Neuronal stem cell (in vitro differentiated cells): ENCODE measurements at regions not wholly inside any gene's neighbourhood (a gene's known extent, or its start where the extent isn't known, plus 50 kb on each side); places are given as distances from the start of the nearest gene placed in this dataset.
A peak's percentile ranks its signal among the peaks of the same experiment; 100 is the strongest.

Experiments
- DNase-seq: peaks from one replicate; pipeline ENCODE4 v3.0.0-alpha.2; 2013; ENCODE audit warnings: low spot score
- H2AFZ ChIP-seq: one replicate; pipeline ENCODE4 v1.6.1; 2013; ENCODE audit warnings: mild to moderate bottlenecking, low read length, inconsistent platforms
- H2AK5ac ChIP-seq: 2 replicates; pipeline ENCODE4 v1.6.1; 2013; ENCODE audit warnings: low read depth, mild to moderate bottlenecking, inconsistent platforms, low read length, moderate library complexity, mixed read lengths
- H2BK120ac ChIP-seq: 2 replicates; pipeline ENCODE4 v1.6.1; 2013; ENCODE audit warnings: low read depth, mild to moderate bottlenecking, inconsistent platforms, low read length, moderate library complexity, mixed read lengths
- H2BK12ac ChIP-seq: one replicate; pipeline ENCODE4 v1.6.1; 2013; ENCODE audit warnings: low read length, inconsistent platforms
- H2BK15ac ChIP-seq: 2 replicates; pipeline ENCODE4 v1.6.1; 2013; ENCODE audit warnings: mild to moderate bottlenecking, low read length, inconsistent platforms, mixed read lengths
- H2BK5ac ChIP-seq: one replicate; pipeline ENCODE4 v1.6.1; 2013; ENCODE audit warnings: inconsistent platforms, mild to moderate bottlenecking, low read length, moderate library complexity
- H3K14ac ChIP-seq: one replicate; pipeline ENCODE4 v1.6.1; 2013; ENCODE audit warnings: low read length, inconsistent platforms
- H3K18ac ChIP-seq: 2 replicates; pipeline ENCODE4 v1.6.1; 2013; ENCODE audit warnings: low read length, inconsistent platforms
- H3K23ac ChIP-seq: 2 replicates; pipeline ENCODE4 v1.6.1; 2013; ENCODE audit warnings: low read depth, mild to moderate bottlenecking, mixed read lengths, low read length, inconsistent platforms; ENCODE audit not compliant: poor library complexity
- H3K27ac ChIP-seq: replicated peaks from 3 replicates; pipeline ENCODE4 v1.5.1; 2013; ENCODE audit warnings: low read length, inconsistent platforms
- H3K27me3 ChIP-seq, 3 experiments: 2 replicates each; pipeline ENCODE4 v1.6.1; 2013; ENCODE audit warnings: low read length in 3 of 3, mild to moderate bottlenecking in 2 of 3, inconsistent platforms in 1 of 3, low read depth in 1 of 3, mixed read lengths in 1 of 3, moderate library complexity in 1 of 3; ENCODE audit not compliant: control insufficient read depth in 3 of 3, insufficient read depth in 3 of 3
- H3K36me3 ChIP-seq, 2 donors: replicated peaks in 1 of 2; 2 replicates each; pipeline ENCODE4 v1.6.1; 2013; ENCODE audit warnings: low read length in 2 of 2; ENCODE audit not compliant: control insufficient read depth in 2 of 2, insufficient read depth in 2 of 2
- H3K4ac ChIP-seq: 2 replicates; pipeline ENCODE4 v1.6.1; 2013; ENCODE audit warnings: inconsistent platforms, mild to moderate bottlenecking, low read length, moderate library complexity
- H3K4me1 ChIP-seq, 2 donors: 1 replicate in 1 of 2; 2 replicates in 1 of 2; pipeline ENCODE4 v1.6.1; 2013; ENCODE audit warnings: low read length in 2 of 2, low read depth in 1 of 2; ENCODE audit not compliant: control insufficient read depth in 2 of 2, insufficient read depth in 1 of 2
- H3K4me2 ChIP-seq: one replicate; pipeline ENCODE4 v1.6.1; 2013; ENCODE audit warnings: mild to moderate bottlenecking, low read length, inconsistent platforms; ENCODE audit not compliant: insufficient read depth, poor library complexity, severe bottlenecking
- H3K4me3 ChIP-seq, 2 donors: 2 replicates each; pipeline ENCODE4 v1.5.1; 2013; ENCODE audit warnings: low read length in 2 of 2, mild to moderate bottlenecking in 2 of 2, inconsistent platforms in 1 of 2, moderate library complexity in 1 of 2
- H3K79me1 ChIP-seq: one replicate; pipeline ENCODE4 v1.6.1; 2013; ENCODE audit warnings: low read depth, mild to moderate bottlenecking, inconsistent platforms, low read length, moderate library complexity
- H3K9ac ChIP-seq: one replicate; pipeline ENCODE4 v1.6.1; 2013; ENCODE audit warnings: mild to moderate bottlenecking, low read depth, low read length, inconsistent platforms; ENCODE audit not compliant: poor library complexity
- H3K9me3 ChIP-seq, 2 donors: replicated peaks in 1 of 2; 2 replicates each; pipeline versions ENCODE3 to v1.6.1; 2013; ENCODE audit warnings: low read length in 2 of 2, mild to moderate bottlenecking in 2 of 2, inconsistent platforms in 1 of 2, low read depth in 1 of 2, mixed read lengths in 1 of 2, moderate library complexity in 1 of 2; ENCODE audit not compliant: control insufficient read depth in 2 of 2, insufficient read depth in 1 of 2
- H4K8ac ChIP-seq: one replicate; pipeline ENCODE4 v1.6.1; 2013; ENCODE audit warnings: low read depth, mild to moderate bottlenecking, inconsistent platforms, low read length, moderate library complexity
- H4K91ac ChIP-seq: one replicate; pipeline ENCODE4 v1.6.1; 2013; ENCODE audit warnings: low read length, low read depth, mild to moderate bottlenecking, inconsistent platforms; ENCODE audit not compliant: poor library complexity
- WGBS, 2 donors: extraction: QIAGEN DNeasy Blood & Tissue Kit; methylation state at CpG; one replicate each; pipeline ENCODE4 v1.1.7; 2013; ENCODE audit warnings: missing lambda C conversion rate in 2 of 2, mixed read lengths in 1 of 2; ENCODE audit not compliant: insufficient read length in 2 of 2, insufficient replicate concordance in 1 of 2; ENCODE audit errors: extremely low coverage in 2 of 2; 5-methylcytosine and 5-hydroxymethylcytosine counted together

- H3K79me1 ChIP-seq = no peaks in the 10 kb centered on the region
- no peak overlapping the region for H2AFZ ChIP-seq
- no peaks in the 10 kb centered on the region for H3K4me1 ChIP-seq
- H2BK12ac ChIP-seq = no peak overlapping the region
- no peak for DNase-seq
- H2AK5ac ChIP-seq = no peak overlapping the region
- H3K14ac ChIP-seq = no peak overlapping the region
- H3K23ac ChIP-seq = no peak overlapping the region
- no peak overlapping the region for H3K4me2 ChIP-seq
- H3K27me3 ChIP-seq = no peaks in the 10 kb centered on the region
- H3K4me3 ChIP-seq = no peak overlapping the region
- H3K36me3 ChIP-seq = no peaks in the 10 kb centered on the region
- peaks cover 0 to 6% of the 10 kb centered on the region in 2 donors for H3K9me3 ChIP-seq
- no peak overlapping the region for H2BK120ac ChIP-seq
- H3K27ac ChIP-seq = no peak overlapping the region
- no peak overlapping the region for H2BK5ac ChIP-seq
- no peak overlapping the region for H4K8ac ChIP-seq
- no peak overlapping the region for H2BK15ac ChIP-seq
- H3K18ac ChIP-seq = no peak overlapping the region
- no peak overlapping the region for H3K9ac ChIP-seq
- no peak overlapping the region for H3K4ac ChIP-seq
- no peak overlapping the region for H4K91ac ChIP-seq
Observed at GRCh38 chr7:25976630-25977029, 175.4 kb upstream of the NFE2L3 start.

- peaks cover 0 to 6% of the 10 kb centered on the region in 2 donors for H3K9me3 ChIP-seq
Observed at GRCh38 chr7:25978466-25978865, 173.5 kb upstream of the NFE2L3 start.

DNA sequence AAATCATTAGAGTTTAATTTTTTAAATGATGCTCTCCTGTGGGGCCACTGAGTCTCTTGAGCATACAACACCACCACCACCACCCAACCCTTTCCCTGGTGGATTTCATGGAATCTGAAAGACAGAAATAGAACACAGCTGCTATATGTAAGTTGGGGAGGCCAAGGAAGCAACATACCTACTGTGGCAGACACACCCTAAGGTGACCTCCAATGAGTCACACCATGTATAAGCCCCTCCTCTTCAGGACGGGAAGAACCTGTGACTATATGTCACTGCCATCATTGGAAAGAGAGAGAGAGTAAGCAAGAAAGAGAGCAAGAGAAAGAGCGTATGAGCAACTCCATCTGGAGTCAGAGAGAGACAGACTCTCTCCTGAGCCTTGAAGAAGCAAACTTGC lies 172.4 kb upstream of the NFE2L3 start:
- Histone ChIP-seq H3K14ac (peak overlapping the region; percentile 63), H3K27me3 (peaks cover 0 to 4% (median 0%) of the 10 kb centered on the region in 3 experiments), H3K4me1 (no peaks in the 10 kb centered on the region), H3K27ac (no peak overlapping the region), H2BK15ac (no peak overlapping the region), H4K91ac (no peak overlapping the region), H3K9me3 (peaks cover 0 to 6% of the 10 kb centered on the region in 2 donors), H2BK12ac (no peak overlapping the region), H3K23ac (no peak overlapping the region), H2BK5ac (no peak overlapping the region), H2AK5ac (no peak overlapping the region), H3K4me3 (no peak overlapping the region), H3K4ac (no peak overlapping the region), H3K18ac (peak overlapping the region; percentile 19), H3K79me1 (no peaks in the 10 kb centered on the region), H2AFZ (no peak overlapping the region), H3K9ac (no peak overlapping the region), H3K36me3 (no peaks in the 10 kb centered on the region), H2BK120ac (no peak overlapping the region), H3K4me2 (no peak overlapping the region), H4K8ac (no peak overlapping the region)
- no CpG with 5 or more reads among the region's 2 CpGs for WGBS, 2 donors
- DNase-seq = no peak

More at GRCh38 chr7:25978466-25978865, 173.5 kb upstream of the NFE2L3 start:
- H3K14ac ChIP-seq = no peak overlapping the region
- H3K27ac ChIP-seq = no peak overlapping the region
- H4K91ac ChIP-seq = no peak overlapping the region
- H2AFZ ChIP-seq = no peak overlapping the region
- H2BK15ac ChIP-seq = no peak overlapping the region
- H3K23ac ChIP-seq = no peak overlapping the region
- H4K8ac ChIP-seq = no peak overlapping the region
- no peak overlapping the region for H2BK12ac ChIP-seq
- no peak for DNase-seq
- H3K36me3 ChIP-seq = no peaks in the 10 kb centered on the region
- H2BK120ac ChIP-seq = no peak overlapping the region
- H2BK5ac ChIP-seq = no peak overlapping the region
- WGBS, 2 donors = no CpG with 5 or more reads among the region's 5 CpGs
- no peak overlapping the region for H3K4ac ChIP-seq
- no peak overlapping the region for H3K4me3 ChIP-seq
- no peak overlapping the region for H3K18ac ChIP-seq
- H3K4me1 ChIP-seq = no peaks in the 10 kb centered on the region
- H3K27me3 ChIP-seq = no peaks in the 10 kb centered on the region
- H3K4me2 ChIP-seq = no peak overlapping the region
- no peak overlapping the region for H3K9ac ChIP-seq
- H3K79me1 ChIP-seq = no peaks in the 10 kb centered on the region
- H2AK5ac ChIP-seq = no peak overlapping the region

DNA sequence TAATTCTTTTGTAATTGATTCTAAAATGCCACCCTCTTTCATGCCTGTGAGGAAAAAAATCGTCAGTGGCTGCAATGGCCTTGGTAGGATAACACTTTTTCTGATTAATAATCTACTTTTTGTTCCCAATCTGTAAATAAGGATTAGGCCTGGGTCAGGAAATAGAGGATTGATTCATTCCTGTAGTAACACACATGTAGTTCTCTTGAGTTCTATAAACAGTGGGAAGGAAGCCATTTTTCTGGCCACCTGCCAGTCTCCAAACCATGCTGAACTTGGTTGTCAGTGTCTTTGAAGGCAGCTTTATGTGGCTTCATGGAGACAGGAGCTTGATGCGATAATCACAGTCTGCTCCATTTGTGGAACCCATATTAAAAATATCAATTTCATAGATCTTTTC lies 169.3 kb upstream of the NFE2L3 start:
- Histone ChIP-seq H4K8ac (no peak overlapping the region), H3K27ac (no peak overlapping the region), H3K18ac (no peak overlapping the region), H3K36me3 (no peaks in the 10 kb centered on the region), H3K14ac (no peak overlapping the region), H2BK5ac (no peak overlapping the region), H2BK15ac (no peak overlapping the region), H3K4ac (no peak overlapping the region), H3K79me1 (no peaks in the 10 kb centered on the region), H3K27me3 (peaks cover 0 to 6% (median 0%) of the 10 kb centered on the region in 3 experiments), H2AK5ac (no peak overlapping the region), H3K9ac (no peak overlapping the region), H3K4me1 (no peaks in the 10 kb centered on the region), H4K91ac (no peak overlapping the region), H3K4me2 (no peak overlapping the region), H3K23ac (no peak overlapping the region), H2BK120ac (no peak overlapping the region), H2BK12ac (no peak overlapping the region), H3K9me3 (peaks cover 0 to 2% of the 10 kb centered on the region in 2 donors), H3K4me3 (no peak overlapping the region), H2AFZ (no peak overlapping the region)
- DNase-seq = no peak
- no CpG with 5 or more reads among the region's 2 CpGs for WGBS, 2 donors
